GM12875 (cell line): ENCODE measurements at regions not wholly inside any gene's neighbourhood (a gene's known extent, or its start where the extent isn't known, plus 50 kb on each side); places are given as distances from the start of the nearest gene placed in this dataset.

ENCODE experiments used
- H3K4me3 ChIP-seq: one replicate; pipeline ENCODE4 v1.5.1; 2011; ENCODE audit warnings: low read depth, low read length, control low read depth
- CTCF ChIP-seq: IDR thresholded peaks from 2 replicates; pipeline ENCODE4 v1.5.1; 2011; ENCODE audit warnings: low read depth, mild to moderate bottlenecking, control low read depth, inconsistent platforms, low read length, moderate library complexity, borderline replicate concordance; ENCODE audit not compliant: insufficient read depth

- no peak for TF ChIP-seq CTCF
- no peak overlapping the region for H3K4me3 ChIP-seq
Measured at GRCh38 chr21:22438428-22439086, 1440.3 kb downstream of the NCAM2 start.

- no peak for TF ChIP-seq CTCF
- H3K4me3 ChIP-seq = no peak overlapping the region
Measured at GRCh38 chr21:22444990-22445389, 1446.8 kb downstream of the NCAM2 start.

- TF ChIP-seq CTCF = no peak
- H3K4me3 ChIP-seq = no peak overlapping the region
Measured at GRCh38 chr21:22450507-22450906, 1452.3 kb downstream of the NCAM2 start.

GRCh38 chr21:22456241-22456640 is 1458.0 kb downstream of the NCAM2 start:
- no peak for TF ChIP-seq CTCF
- no peak overlapping the region for H3K4me3 ChIP-seq

- H3K4me3 ChIP-seq = no peak overlapping the region
- TF ChIP-seq CTCF = no peak
Measured at GRCh38 chr21:22468893-22469292, 1470.7 kb downstream of the NCAM2 start.

- no peak for TF ChIP-seq CTCF
- H3K4me3 ChIP-seq = no peak overlapping the region
Measured at GRCh38 chr21:22474403-22474802, 1476.2 kb downstream of the NCAM2 start.

- TF ChIP-seq CTCF = no peak
- H3K4me3 ChIP-seq = no peak overlapping the region
Measured at GRCh38 chr21:22476214-22476613, 1478.0 kb downstream of the NCAM2 start.
